HEK293T (cell line): ENCODE measurements at regions not wholly inside any gene's neighbourhood (a gene's known extent, or its start where the extent isn't known, plus 50 kb on each side); places are given as distances from the start of the nearest gene placed in this dataset.

Source experiments
- CTCF ChIA-PET: fragments of 350-600 bp; formaldehyde crosslinking; extraction: SDS; loops from one replicate; lab custom pipeline; 2021; ENCODE audit warnings: antibody characterized with exemption, inconsistent platforms; lab: Yijun Ruan, JAX
- POLR2A ChIA-PET: fragments of 350-600 bp; formaldehyde crosslinking; extraction: SDS; loops from one replicate; lab custom pipeline; 2020; ENCODE audit warnings: antibody characterized with exemption, inconsistent platforms; lab: Yijun Ruan, JAX
- DNase-seq: peaks from one replicate; pipeline ENCODE4 v3.0.0; 2012; ENCODE audit warnings: mixed read lengths; ENCODE audit errors: extremely low spot score
- ARNT ChIP-seq: fragments of 450-650 bp; IDR thresholded peaks from 2 replicates; pipeline ENCODE4 v1.6.1; 2017; ENCODE audit warnings: mild to moderate bottlenecking
- BHLHE40 ChIP-seq: fragments of 450-650 bp; IDR thresholded peaks from 2 replicates; pipeline ENCODE4 v1.6.1; 2016; ENCODE audit warnings: mild to moderate bottlenecking, moderate library complexity, borderline replicate concordance
- CTBP1 ChIP-seq: fragments of 450-650 bp; IDR thresholded peaks from 2 replicates; pipeline ENCODE4 v1.6.1; 2016; ENCODE audit warnings: borderline replicate concordance
- ELF4 ChIP-seq: fragments of 450-650 bp; IDR thresholded peaks from 2 replicates; pipeline ENCODE4 v1.6.1; 2017; ENCODE audit warnings: antibody characterized with exemption
- FOXA1 ChIP-seq: fragments of 450-650 bp; IDR thresholded peaks from 2 replicates; pipeline ENCODE4 v1.6.1; 2016; ENCODE audit warnings: mild to moderate bottlenecking
- FOXK2 ChIP-seq: fragments of 450-650 bp; IDR thresholded peaks from 2 replicates; pipeline ENCODE4 v1.6.1; 2016; ENCODE audit warnings: mild to moderate bottlenecking
- FOXM1 ChIP-seq: fragments of 450-650 bp; IDR thresholded peaks from 2 replicates; pipeline ENCODE4 v1.6.1; 2017; ENCODE audit warnings: mild to moderate bottlenecking, borderline replicate concordance
- HDGF ChIP-seq: fragments of 450-650 bp; IDR thresholded peaks from 2 replicates; pipeline ENCODE4 v1.6.1; 2017; ENCODE audit warnings: antibody characterized with exemption, borderline replicate concordance
- L3MBTL2 ChIP-seq: fragments of 450-650 bp; conservative IDR thresholded peaks from 2 replicates; pipeline ENCODE4 v1.6.1; 2016; ENCODE audit warnings: mild to moderate bottlenecking
- LEF1 ChIP-seq: fragments of 450-650 bp; IDR thresholded peaks from 2 replicates; pipeline ENCODE4 v1.6.1; 2017; ENCODE audit warnings: mild to moderate bottlenecking, borderline replicate concordance
- NFRKB ChIP-seq: fragments of 450-650 bp; IDR thresholded peaks from 2 replicates; pipeline ENCODE4 v1.6.1; 2016; ENCODE audit warnings: mild to moderate bottlenecking, moderate library complexity
- PKNOX1 ChIP-seq: fragments of 450-650 bp; IDR thresholded peaks from 2 replicates; pipeline ENCODE4 v1.6.1; 2016
- SP1 ChIP-seq: fragments of 450-650 bp; IDR thresholded peaks from 2 replicates; pipeline ENCODE4 v1.6.1; 2017
- SUZ12 ChIP-seq: fragments of 450-650 bp; IDR thresholded peaks from 2 replicates; pipeline ENCODE4 v1.6.1; 2016; ENCODE audit warnings: mild to moderate bottlenecking
- TARDBP ChIP-seq: fragments of 450-650 bp; IDR thresholded peaks from 2 replicates; pipeline ENCODE4 v1.6.1; 2016
- ZNF384 ChIP-seq: fragments of 450-650 bp; IDR thresholded peaks from 2 replicates; pipeline ENCODE4 v1.6.1; 2016

- CTCF ChIA-PET: no interaction called here
- no peak for TF ChIP-seq LEF1
- no peak for TF ChIP-seq HDGF
- no peak for TF ChIP-seq ARNT
- TF ChIP-seq SP1: no peak
- no peak for TF ChIP-seq BHLHE40
- TF ChIP-seq NFRKB: no peak
- TF ChIP-seq FOXA1: no peak
- TF ChIP-seq FOXK2: no peak
- no peak for TF ChIP-seq CTBP1
- no peak for TF ChIP-seq ELF4
- no peak for TF ChIP-seq ZNF384
- TF ChIP-seq L3MBTL2: no peak
- TF ChIP-seq SUZ12: no peak
- no peak for TF ChIP-seq TARDBP
- no peak for TF ChIP-seq PKNOX1
- no peak for TF ChIP-seq FOXM1
- no peak for DNase-seq
- POLR2A ChIA-PET: no interaction called here
These were observed 71.7 kb upstream of the AUTS2 start for GRCh38 chr7:69526570-69526969.

GRCh38 chr7:69527706-69528105, 70.6 kb upstream of the AUTS2 start:
- no peak for TF ChIP-seq SP1
- TF ChIP-seq CTBP1: no peak
- TF ChIP-seq FOXA1: no peak
- no peak for TF ChIP-seq TARDBP
- no peak for TF ChIP-seq FOXM1
- no peak for TF ChIP-seq FOXK2
- no peak for TF ChIP-seq ZNF384
- no peak for TF ChIP-seq L3MBTL2
- CTCF ChIA-PET: no interaction called here
- no peak for DNase-seq
- POLR2A ChIA-PET: no interaction called here

- no peak for DNase-seq
- CTCF ChIA-PET: no interaction called here
These were observed 67.2 kb upstream of the AUTS2 start for GRCh38 chr7:69531050-69531449.

GRCh38 chr7:69534461-69535041, 63.7 kb upstream of the AUTS2 start:
- CTCF ChIA-PET: interaction anchor here (0.7 kb wide), 1 partner anchor 243 kb away, joined by 4 read pairs; no protein-coding TSS in a partner anchor
- TF ChIP-seq ZNF384: no peak
- no peak for TF ChIP-seq TARDBP
- TF ChIP-seq ARNT: no peak
- no peak for TF ChIP-seq HDGF
- no peak for TF ChIP-seq L3MBTL2
- TF ChIP-seq FOXM1: no peak
- no peak for TF ChIP-seq NFRKB
- no peak for TF ChIP-seq ELF4
- TF ChIP-seq CTBP1: no peak
- no peak for TF ChIP-seq FOXA1
- TF ChIP-seq BHLHE40: no peak
- TF ChIP-seq LEF1: no peak
- POLR2A ChIA-PET: interaction anchor here (0.6 kb wide), 1 partner anchor 207 kb away, joined by 3 read pairs; no protein-coding TSS in a partner anchor
- DNase-seq: no peak

More at GRCh38 chr7:69531050-69531449, 67.2 kb upstream of the AUTS2 start:
- POLR2A ChIA-PET: no interaction called here
- no peak for TF ChIP-seq SUZ12
- TF ChIP-seq FOXM1: no peak
- no peak for TF ChIP-seq LEF1
- no peak for TF ChIP-seq ZNF384
- no peak for TF ChIP-seq NFRKB
- TF ChIP-seq PKNOX1: no peak
- no peak for TF ChIP-seq CTBP1
- TF ChIP-seq BHLHE40: no peak

GRCh38 chr7:69537691-69538090, 60.6 kb upstream of the AUTS2 start:
- TF ChIP-seq FOXA1 (no peak), FOXK2 (no peak), SUZ12 (no peak), PKNOX1 (no peak), L3MBTL2 (no peak), ZNF384 (no peak), ELF4 (no peak), BHLHE40 (no peak), CTBP1 (no peak), SP1 (no peak), ARNT (no peak), NFRKB (no peak), FOXM1 (no peak), TARDBP (no peak), LEF1 (no peak), HDGF (no peak)
- no peak for DNase-seq
- POLR2A ChIA-PET: no interaction called here
- CTCF ChIA-PET: no interaction called here

GRCh38 chr7:69539531-69539930, 58.7 kb upstream of the AUTS2 start:
- TF ChIP-seq BHLHE40 (no peak), FOXM1 (no peak), ELF4 (no peak), CTBP1 (no peak), L3MBTL2 (no peak), HDGF (no peak), LEF1 (no peak), NFRKB (no peak), PKNOX1 (no peak), SP1 (no peak)
- ChIA-PET POLR2A (no interaction called here), CTCF (no interaction called here)
- DNase-seq: no peak
